HG02852 (cell line): ENCODE measurements at regions not wholly inside any gene's neighbourhood (a gene's known extent, or its start where the extent isn't known, plus 50 kb on each side); places are given as distances from the start of the nearest gene placed in this dataset.

ENCODE experiments used
- ATAC-seq: cut with Tn5 transposase; IDR thresholded peaks from one replicate; pipeline ENCODE4 v1.9.1; 2021; ENCODE audit warnings: mild to moderate bottlenecking, moderate library complexity; ENCODE audit not compliant: unreplicated experiment

GRCh38 chr12:115338566-115339294 lies 654.8 kb upstream of the TBX3 start:
- no peak for ATAC-seq

- ATAC-seq, result no peak
Measured at GRCh38 chr12:115337693-115338543, 653.9 kb upstream of the TBX3 start.

- ATAC-seq, result no peak
Measured at GRCh38 chr12:115336506-115336905, 652.5 kb upstream of the TBX3 start.

GRCh38 chr12:115335594-115335993 lies 651.6 kb upstream of the TBX3 start:
- ATAC-seq, result no peak

GRCh38 chr12:115335048-115335447 lies 651.1 kb upstream of the TBX3 start:
- ATAC-seq, result no peak

- ATAC-seq, result no peak
Measured at GRCh38 chr12:115332945-115333344, 649.0 kb upstream of the TBX3 start.

- ATAC-seq, result no peak
Measured at GRCh38 chr12:115325858-115326257, 641.9 kb upstream of the TBX3 start.

- no peak for ATAC-seq
Measured at GRCh38 chr12:115324949-115325593, 641.1 kb upstream of the TBX3 start.

GRCh38 chr12:115323223-115323905 lies 639.4 kb upstream of the TBX3 start:
- no peak for ATAC-seq

GRCh38 chr12:115322275-115322674 lies 638.3 kb upstream of the TBX3 start:
- ATAC-seq, result peak; percentile 85

GRCh38 chr12:115320967-115321366 lies 637.0 kb upstream of the TBX3 start:
- no peak for ATAC-seq

GRCh38 chr12:115320451-115320850 lies 636.5 kb upstream of the TBX3 start:
- ATAC-seq, result no peak

GRCh38 chr12:115319446-115320040 lies 635.6 kb upstream of the TBX3 start:
- ATAC-seq, result no peak

- ATAC-seq, result no peak
Measured at GRCh38 chr12:115313929-115314328, 630.0 kb upstream of the TBX3 start.

GRCh38 chr12:115312901-115313300 lies 628.9 kb upstream of the TBX3 start:
- no peak for ATAC-seq

- ATAC-seq, result no peak
Measured at GRCh38 chr12:115311875-115312274, 627.9 kb upstream of the TBX3 start.

- ATAC-seq, result no peak
Measured at GRCh38 chr12:115308918-115309317, 624.9 kb upstream of the TBX3 start.

- no peak for ATAC-seq
Measured at GRCh38 chr12:115306380-115306779, 622.4 kb upstream of the TBX3 start.

- no peak for ATAC-seq
Measured at GRCh38 chr12:115305867-115306266, 621.9 kb upstream of the TBX3 start.

GRCh38 chr12:115305275-115305674 lies 621.3 kb upstream of the TBX3 start:
- ATAC-seq, result no peak
